K562 (cell line): ENCODE measurements at regions not wholly inside any gene's neighbourhood (a gene's known extent, or its start where the extent isn't known, plus 50 kb on each side); places are given as distances from the start of the nearest gene placed in this dataset.
"Not testable (repeated sequence)": the region's sequence is repeated elsewhere in the genome, so short reads cannot be mapped to it uniquely, and the experiment has no call there.

Experiments
- ATAC-seq: fragments of 200-7000 bp; cut with Tn5 transposase; 3 replicates; pipeline ENCODE4 v1.9.1; 2020; ENCODE audit warnings: moderate library complexity
- BruUV-seq: library from RNA; stranded (reverse); fragments of 400-500 nt; replicated peaks from 2 replicates; lab custom pipeline; 2021; lab: Mats Ljungman, UMichigan
- CTCF ChIA-PET: fragments of 300-600 bp; formaldehyde crosslinking; extraction: SDS; loops from one replicate; lab custom pipeline; 2021; ENCODE audit warnings: low intra/inter-chr PET ratio; lab: Yijun Ruan, JAX
- POLR2A ChIA-PET: fragments of 300-600, 350-650 bp; sonication (Branson Sonifier 250); formaldehyde crosslinking; extraction: SDS; loops from one replicate; lab custom pipeline; 2021; ENCODE audit warnings: antibody characterized with exemption, inconsistent platforms; lab: Yijun Ruan, JAX
- DNase-seq, 4 experiments: peaks; one replicate each; pipeline versions ENCODE4 v3.0.0 to v3.0.0-alpha.2; 2011 to 2018; ENCODE audit warnings: low spot score in 3 of 4, mixed read lengths in 3 of 4; ENCODE audit errors: extremely low read depth in 1 of 4
- FAIRE-seq: peaks from 2 replicates; lab custom pipeline; 2011; peaks lifted over from hg19 to GRCh38; lab: Jason Lieb, UNC
- H2AFZ ChIP-seq: 2 replicates; pipeline ENCODE4 v1.6.0; 2011; ENCODE audit warnings: low read depth, low read length, control low read depth, inconsistent platforms
- H3K27ac ChIP-seq: fragments of 200-600 bp; 3 replicates; pipeline ENCODE4 v1.8.0; 2011; ENCODE audit warnings: low read depth, mild to moderate bottlenecking, control low read depth, inconsistent platforms, low read length, moderate library complexity, mixed read lengths; ENCODE audit errors: extremely low read depth
- H3K27me3 ChIP-seq, 2 experiments: fragments of 300-600 bp in 1 of 2; 2 replicates in 1 of 2; 3 replicates in 1 of 2; pipeline versions ENCODE4 v1.6.0 to v1.8.0; 2011; ENCODE audit warnings: inconsistent platforms in 2 of 2, low read length in 2 of 2, mild to moderate bottlenecking in 1 of 2, mixed read lengths in 1 of 2, moderate library complexity in 1 of 2; ENCODE audit not compliant: control insufficient read depth in 2 of 2, insufficient read depth in 2 of 2
- H3K36me3 ChIP-seq: fragments of 300-600 bp; 3 replicates; pipeline ENCODE4 v1.8.0; 2011; ENCODE audit warnings: mild to moderate bottlenecking, low read length, inconsistent platforms; ENCODE audit not compliant: control insufficient read depth, insufficient read depth
- H3K4me1 ChIP-seq, 2 experiments: fragments of 200-600 bp in 1 of 2; replicated peaks in 1 of 2; 2 replicates in 1 of 2; 3 replicates in 1 of 2; pipeline versions ENCODE4 v1.5.1 to v1.8.0; 2011; ENCODE audit warnings: inconsistent platforms in 2 of 2, low read length in 2 of 2, mild to moderate bottlenecking in 1 of 2, mixed read lengths in 1 of 2, moderate library complexity in 1 of 2; ENCODE audit not compliant: control insufficient read depth in 2 of 2, insufficient read depth in 2 of 2
- H3K4me2 ChIP-seq: 2 replicates; pipeline ENCODE4 v1.6.1; 2011; ENCODE audit warnings: low read length, control low read depth, inconsistent platforms, mixed read lengths; ENCODE audit not compliant: insufficient read depth
- H3K4me3 ChIP-seq: fragments of 200-600 bp; sonication (generic), shearing (Covaris generic); 2 replicates; pipeline ENCODE4 v1.5.1; 2016; ENCODE audit warnings: control low read depth, inconsistent platforms
- H3K79me2 ChIP-seq: fragments of 200-600 bp; 3 replicates; pipeline ENCODE4 v1.8.0; 2011; ENCODE audit warnings: low read length, inconsistent platforms; ENCODE audit not compliant: control insufficient read depth, insufficient read depth
- H3K9ac ChIP-seq, 2 experiments: 2 replicates each; pipeline versions ENCODE4 v1.6.0 to v1.6.1; 2011; ENCODE audit warnings: low read depth in 2 of 2, low read length in 2 of 2, control low read depth in 1 of 2, inconsistent platforms in 1 of 2, mild to moderate bottlenecking in 1 of 2, mixed read lengths in 1 of 2; ENCODE audit not compliant: insufficient read depth in 1 of 2
- H3K9me1 ChIP-seq: one replicate; pipeline ENCODE4 v1.6.0; 2011; ENCODE audit warnings: inconsistent platforms, mild to moderate bottlenecking, low read length, moderate library complexity; ENCODE audit not compliant: control insufficient read depth, insufficient read depth
- H3K9me3 ChIP-seq: replicated peaks from 2 replicates; pipeline ENCODE4 v1.5.1; 2011; ENCODE audit warnings: low read depth, low read length, inconsistent platforms; ENCODE audit not compliant: control insufficient read depth, insufficient read depth
- H4K20me1 ChIP-seq: replicated peaks from 2 replicates; pipeline ENCODE4 v1.6.1; 2011; ENCODE audit warnings: low read length, inconsistent platforms, mixed read lengths; ENCODE audit not compliant: control insufficient read depth, insufficient read depth
- CBFA2T3 ChIP-seq: fragments of 450-650 bp; IDR thresholded peaks from 2 replicates; pipeline ENCODE4 v1.6.1; 2017
- CEBPB ChIP-seq: fragments of 450-650 bp; IDR thresholded peaks from 2 replicates; pipeline ENCODE4 v1.6.1; 2016; ENCODE audit warnings: missing genetic modification characterization, missing compliant biosample characterization
- CEBPG ChIP-seq, 3 experiments: fragments of 200-800 bp in 1 of 3; sonication (Bioruptor generic) in 1 of 3; sonication (generic) in 1 of 3; formaldehyde crosslinking in 1 of 3; IDR thresholded peaks in 2 of 3; conservative IDR thresholded peaks in 1 of 3; 2 replicates each; pipeline versions ENCODE4 v1.6.1 to v1.8.0; 2016 to 2022; ENCODE audit warnings: missing compliant biosample characterization in 2 of 3, missing genetic modification characterization in 2 of 3, mild to moderate bottlenecking in 1 of 3, missing genetic modification reagents in 1 of 3
- FOSL1 ChIP-seq: fragments of 200-800 bp; sonication (Bioruptor generic); conservative IDR thresholded peaks from 2 replicates; pipeline ENCODE4 v1.6.1; 2016; ENCODE audit warnings: missing genetic modification characterization, missing compliant biosample characterization
- KDM1A ChIP-seq, 2 experiments: fragments of 450-650 bp; IDR thresholded peaks; 2 replicates each; pipeline ENCODE4 v1.6.1; 2016; ENCODE audit warnings: mild to moderate bottlenecking in 2 of 2
- WGBS: fragments of 100-300 bp; shearing (Covaris generic); methylation state at CpG from one replicate; pipeline ENCODE4 v1.1.6; 2016; ENCODE audit warnings: low coverage, mixed read lengths; ENCODE audit not compliant: insufficient coverage; ENCODE audit errors: missing lambda C conversion rate; 5-methylcytosine and 5-hydroxymethylcytosine counted together
- in situ Hi-C: fragments of 300-500 bp; cut with MboI; formaldehyde crosslinking; loops from 4 replicates; pipeline ENCODE4 v1.15.0; 2018; ENCODE audit warnings: inconsistent platforms, mixed read lengths
- intact Hi-C: fragments of 100-400 bp; cut with micrococcal nuclease; formaldehyde crosslinking; loops from 2 replicates; pipeline ENCODE4 v1.14.2; 2022

DNA sequence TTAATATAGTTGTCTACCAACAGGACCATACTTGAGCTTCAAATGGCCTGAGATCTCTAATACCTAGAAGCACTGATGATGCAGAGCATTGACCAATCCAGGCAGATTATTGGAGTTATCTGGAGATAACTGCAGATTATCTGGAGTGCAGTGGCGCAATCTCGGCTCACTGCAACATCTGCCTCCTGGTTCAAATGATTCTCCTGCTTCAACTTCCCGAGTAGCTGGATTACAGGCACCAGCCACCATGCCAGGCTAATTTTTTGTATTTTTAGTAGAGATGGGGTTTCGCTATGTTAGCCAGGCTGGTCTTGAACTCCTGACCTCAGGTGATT lies 1225.4 kb upstream of the ZEB2 start:
- H3K4me1 ChIP-seq, result peaks cover 5 to 28% of the 10 kb centered on the region in 2 experiments
- H3K27me3 ChIP-seq; H3K4me2 ChIP-seq; DNase-seq; H3K9ac ChIP-seq; H3K79me2 ChIP-seq; H4K20me1 ChIP-seq; BruUV-seq; H3K27ac ChIP-seq; H3K9me1 ChIP-seq; POLR2A ChIA-PET; ATAC-seq; H3K36me3 ChIP-seq; TF ChIP-seq CEBPG (CRISPR knock-in tag; IDR thresholded peaks at IDR 0.05): not testable (repeated sequence)
- 52% methylated on average over 4 of the region's 4 CpGs for WGBS
- in situ Hi-C loops, result loop anchor here (5.0 kb wide), 1 partner anchor 73 kb away; no protein-coding TSS in a partner anchor
- TF ChIP-seq FOSL1 (tag) (peak; percentile 44; the same call in 1 of the 2 replicates), KDM1A (IDR thresholded peaks at IDR 0.05) (0 out of 4 replicates have a peak, but pooled peaks of 1 of the 2 experiments have one; percentile 13), CBFA2T3 (0 out of 2 replicates have a peak, but pooled peaks have one; percentile 0), CEBPG (tag; conservative IDR thresholded peaks at IDR 0.05 in 1 of 2, IDR thresholded peaks at IDR 0.05 in 1 of 2) (peak in 1 of 2 experiments; percentile 36; a peak in 3 of 4 replicates), CEBPB (tag) (peak; percentile 70)
- TF ChIP-seq, all 486 proteins: peak for 5; not testable (repeated sequence) for 481
- peak; percentile 23 for FAIRE-seq
- H3K9me3 ChIP-seq, intact Hi-C loops, H2AFZ ChIP-seq, CTCF ChIA-PET, H3K4me3 ChIP-seq: not testable (repeated sequence)
